Endodermal cell (in vitro differentiated cells): ENCODE measurements at regions not wholly inside any gene's neighbourhood (a gene's known extent, or its start where the extent isn't known, plus 50 kb on each side); places are given as distances from the start of the nearest gene placed in this dataset.

Experiments used
- DNase-seq: peaks from one replicate; pipeline ENCODE4 v3.0.0-alpha.2; 2017
- H3K27ac ChIP-seq: 2 replicates; pipeline ENCODE4 v1.5.1; 2013; ENCODE audit warnings: mild to moderate bottlenecking, low read depth, low read length, moderate library complexity
- H3K27me3 ChIP-seq: 2 replicates; pipeline ENCODE4 v1.6.1; 2013; ENCODE audit warnings: mild to moderate bottlenecking, low read length, moderate library complexity; ENCODE audit not compliant: insufficient read depth, control insufficient read depth, poor library complexity, severe bottlenecking
- H3K36me3 ChIP-seq: 2 replicates; pipeline ENCODE4 v1.7.0; 2013; ENCODE audit warnings: mild to moderate bottlenecking, low read length, moderate library complexity; ENCODE audit not compliant: control insufficient read depth, insufficient read depth
- H3K4me1 ChIP-seq: one replicate; pipeline ENCODE4 v1.7.0; 2013; ENCODE audit warnings: low read length; ENCODE audit not compliant: control insufficient read depth, insufficient read depth
- H3K4me3 ChIP-seq: 2 replicates; pipeline ENCODE4 v1.5.1; 2013; ENCODE audit warnings: mild to moderate bottlenecking, low read length, moderate library complexity
- H3K9ac ChIP-seq: 2 replicates; pipeline ENCODE4 v1.6.1; 2013; ENCODE audit warnings: mild to moderate bottlenecking, low read length, moderate library complexity; ENCODE audit not compliant: poor library complexity, severe bottlenecking; ENCODE audit errors: extremely low read depth
- H3K9me3 ChIP-seq: 2 replicates; pipeline ENCODE4 v1.6.1; 2013; ENCODE audit warnings: mild to moderate bottlenecking, low read length, moderate library complexity; ENCODE audit not compliant: control insufficient read depth
- H3K27ac Mint-ChIP-seq: 2 replicates; pipeline ENCODE4 v1.8.0; 2020; ENCODE audit warnings: mixed read lengths
- H3K27me3 Mint-ChIP-seq: 2 replicates; pipeline ENCODE4 v1.8.0; 2021; ENCODE audit warnings: mild to moderate bottlenecking, mixed read lengths; ENCODE audit not compliant: insufficient read depth
- H3K36me3 Mint-ChIP-seq: 2 replicates; pipeline ENCODE4 v1.8.0; 2020; ENCODE audit warnings: low read depth, mixed read lengths
- H3K4me1 Mint-ChIP-seq: 2 replicates; pipeline ENCODE4 v1.8.0; 2020; ENCODE audit warnings: mixed read lengths
- H3K4me3 Mint-ChIP-seq: 2 replicates; pipeline ENCODE4 v1.8.0; 2020; ENCODE audit warnings: mild to moderate bottlenecking, moderate library complexity, mixed read lengths
- H3K9me3 Mint-ChIP-seq: 2 replicates; pipeline ENCODE4 v1.8.0; 2020; ENCODE audit warnings: mild to moderate bottlenecking, mixed read lengths
- CTCF ChIP-seq: fragments of 200-600 bp; sonication (generic); conservative IDR thresholded peaks from 2 replicates; pipeline ENCODE4 v1.5.0; 2021; ENCODE audit warnings: antibody characterized with exemption, mild to moderate bottlenecking
- WGBS, 2 experiments: methylation state at CpG; one replicate each; pipeline versions ENCODE4 v1.1.5 to v1.1.7; 2013; ENCODE audit warnings: missing lambda C conversion rate in 2 of 2, mixed read lengths in 1 of 2; ENCODE audit not compliant: insufficient coverage in 1 of 2, insufficient read length in 1 of 2; 5-methylcytosine and 5-hydroxymethylcytosine counted together

- peak; percentile 45 for DNase-seq
- Mint-ChIP-seq H3K4me3 (no peak overlapping the region), H3K9me3 (no peaks in the 10 kb centered on the region), H3K27me3 (no peaks in the 10 kb centered on the region), H3K27ac (no peak overlapping the region), H3K36me3 (no peaks in the 10 kb centered on the region), H3K4me1 (no peaks in the 10 kb centered on the region)
- Histone ChIP-seq H3K4me3 (no peak overlapping the region), H3K27me3 (no peaks in the 10 kb centered on the region), H3K9me3 (no peaks in the 10 kb centered on the region), H3K9ac (no peak overlapping the region), H3K36me3 (no peaks in the 10 kb centered on the region), H3K4me1 (no peaks in the 10 kb centered on the region), H3K27ac (no peak overlapping the region)
- WGBS, 2 experiments, result 74 to 91% methylated on average over 4 to 10 of the region's 10 CpGs
- no peak for TF ChIP-seq CTCF
Measured at GRCh38 chr10:71084061-71084817, 128.1 kb upstream of the UNC5B start.

- no peak overlapping the region for H3K27ac Mint-ChIP-seq
- no peaks in the 10 kb centered on the region for H3K27me3 Mint-ChIP-seq
- no peak overlapping the region for H3K4me3 Mint-ChIP-seq
- no peaks in the 10 kb centered on the region for H3K36me3 Mint-ChIP-seq
- no peaks in the 10 kb centered on the region for H3K4me1 Mint-ChIP-seq
- Histone ChIP-seq H3K4me1 (no peaks in the 10 kb centered on the region), H3K27me3 (no peaks in the 10 kb centered on the region), H3K4me3 (no peak overlapping the region), H3K9ac (no peak overlapping the region), H3K27ac (no peak overlapping the region), H3K36me3 (no peaks in the 10 kb centered on the region), H3K9me3 (no peaks in the 10 kb centered on the region)
- no peaks in the 10 kb centered on the region for H3K9me3 Mint-ChIP-seq
- WGBS, 2 experiments, result 57 to 87% methylated on average over 1 to 2 of the region's 2 CpGs
- no peak for DNase-seq
- TF ChIP-seq CTCF, result no peak
Measured at GRCh38 chr10:71084818-71085126, 127.6 kb upstream of the UNC5B start.

- Mint-ChIP-seq H3K36me3 (no peaks in the 10 kb centered on the region), H3K4me1 (no peaks in the 10 kb centered on the region), H3K9me3 (no peaks in the 10 kb centered on the region), H3K4me3 (no peak overlapping the region), H3K27ac (no peak overlapping the region), H3K27me3 (no peaks in the 10 kb centered on the region)
- no peak for TF ChIP-seq CTCF
- H3K9me3 ChIP-seq, result no peaks in the 10 kb centered on the region
- H3K36me3 ChIP-seq, result no peaks in the 10 kb centered on the region
- no peak overlapping the region for H3K4me3 ChIP-seq
- 75 to 76% methylated on average over 9 to 18 of the region's 18 CpGs for WGBS, 2 experiments
- H3K4me1 ChIP-seq, result no peaks in the 10 kb centered on the region
- H3K27me3 ChIP-seq, result no peaks in the 10 kb centered on the region
- DNase-seq, result peak; percentile 48
- H3K27ac ChIP-seq, result no peak overlapping the region
- no peak overlapping the region for H3K9ac ChIP-seq
Measured at GRCh38 chr10:71085689-71086438, 126.5 kb upstream of the UNC5B start.
